ENCODE measurements at regions not wholly inside any gene's neighbourhood (a gene's known extent, or its start where the extent isn't known, plus 50 kb on each side); places are given as distances from the start of the nearest gene placed in this dataset.

DNA sequence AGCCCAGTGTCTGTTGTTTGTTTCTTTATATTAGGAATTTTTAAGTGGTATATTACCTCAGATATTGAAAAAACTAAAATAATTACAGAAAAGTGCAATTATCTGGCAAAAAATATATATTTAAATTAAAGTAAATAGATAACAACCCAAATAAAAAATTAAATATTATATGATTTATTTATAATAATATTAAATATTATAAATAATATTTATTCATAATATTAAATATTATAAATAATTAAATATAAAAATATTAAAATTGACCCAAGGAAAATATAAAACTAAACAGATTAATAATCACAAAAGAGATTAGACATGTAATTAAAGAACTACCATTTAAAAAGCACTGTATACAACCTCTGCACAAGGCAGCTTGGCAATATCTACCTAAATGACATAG is 331.9 kb upstream of the POGK start:
- no peak for ATAC-seq
- TF ChIP-seq TCF4 (CRISPR knock-in tag; IDR thresholded peaks at IDR 0.05; ENCODE audit: borderline replicate concordance) (no peak), ARNTL (CRISPR knock-in tag; IDR thresholded peaks at IDR 0.05; ENCODE audit: borderline replicate concordance, low read depth) (no peak)

- TF ChIP-seq ZNF565 (CRISPR knock-in tag; conservative IDR thresholded peaks at IDR 0.05; ENCODE audit: low read depth) (no peak), GLIS3 (CRISPR knock-in tag; IDR thresholded peaks at IDR 0.05) (no peak), PPARA (CRISPR knock-in tag; IDR thresholded peaks at IDR 0.05; ENCODE audit: borderline replicate concordance) (no peak), ZC3H10 (CRISPR knock-in tag; IDR thresholded peaks at IDR 0.05) (no peak), CSDC2 (CRISPR knock-in tag; IDR thresholded peaks at IDR 0.05) (no peak), CSRNP3 (CRISPR knock-in tag; IDR thresholded peaks at IDR 0.05) (no peak), BACH2 (CRISPR knock-in tag; IDR thresholded peaks at IDR 0.05; ENCODE audit: borderline replicate concordance) (no peak), POU6F1 (CRISPR knock-in tag; IDR thresholded peaks at IDR 0.05; ENCODE audit: borderline replicate concordance, low read depth) (no peak)
- TF ChIP-seq, protein P1, sequence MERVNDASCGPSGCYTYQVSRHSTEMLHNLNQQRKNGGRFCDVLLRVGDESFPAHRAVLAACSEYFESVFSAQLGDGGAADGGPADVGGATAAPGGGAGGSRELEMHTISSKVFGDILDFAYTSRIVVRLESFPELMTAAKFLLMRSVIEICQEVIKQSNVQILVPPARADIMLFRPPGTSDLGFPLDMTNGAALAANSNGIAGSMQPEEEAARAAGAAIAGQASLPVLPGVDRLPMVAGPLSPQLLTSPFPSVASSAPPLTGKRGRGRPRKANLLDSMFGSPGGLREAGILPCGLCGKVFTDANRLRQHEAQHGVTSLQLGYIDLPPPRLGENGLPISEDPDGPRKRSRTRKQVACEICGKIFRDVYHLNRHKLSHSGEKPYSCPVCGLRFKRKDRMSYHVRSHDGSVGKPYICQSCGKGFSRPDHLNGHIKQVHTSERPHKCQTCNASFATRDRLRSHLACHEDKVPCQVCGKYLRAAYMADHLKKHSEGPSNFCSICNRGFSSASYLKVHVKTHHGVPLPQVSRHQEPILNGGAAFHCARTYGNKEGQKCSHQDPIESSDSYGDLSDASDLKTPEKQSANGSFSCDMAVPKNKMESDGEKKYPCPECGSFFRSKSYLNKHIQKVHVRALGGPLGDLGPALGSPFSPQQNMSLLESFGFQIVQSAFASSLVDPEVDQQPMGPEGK (CRISPR knock-in tag; IDR thresholded peaks at IDR 0.05; ENCODE audit: borderline replicate concordance): no peak
- TF ChIP-seq, protein P2, sequence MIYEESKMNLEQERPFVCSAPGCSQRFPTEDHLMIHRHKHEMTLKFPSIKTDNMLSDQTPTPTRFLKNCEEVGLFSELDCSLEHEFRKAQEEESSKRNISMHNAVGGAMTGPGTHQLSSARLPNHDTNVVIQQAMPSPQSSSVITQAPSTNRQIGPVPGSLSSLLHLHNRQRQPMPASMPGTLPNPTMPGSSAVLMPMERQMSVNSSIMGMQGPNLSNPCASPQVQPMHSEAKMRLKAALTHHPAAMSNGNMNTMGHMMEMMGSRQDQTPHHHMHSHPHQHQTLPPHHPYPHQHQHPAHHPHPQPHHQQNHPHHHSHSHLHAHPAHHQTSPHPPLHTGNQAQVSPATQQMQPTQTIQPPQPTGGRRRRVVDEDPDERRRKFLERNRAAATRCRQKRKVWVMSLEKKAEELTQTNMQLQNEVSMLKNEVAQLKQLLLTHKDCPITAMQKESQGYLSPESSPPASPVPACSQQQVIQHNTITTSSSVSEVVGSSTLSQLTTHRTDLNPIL (CRISPR knock-in tag; IDR thresholded peaks at IDR 0.05; ENCODE audit: low read depth): no peak
- ATAC-seq: no peak
These were observed 327.5 kb upstream of the POGK start for GRCh38 chr1:166511761-166512160.

DNA sequence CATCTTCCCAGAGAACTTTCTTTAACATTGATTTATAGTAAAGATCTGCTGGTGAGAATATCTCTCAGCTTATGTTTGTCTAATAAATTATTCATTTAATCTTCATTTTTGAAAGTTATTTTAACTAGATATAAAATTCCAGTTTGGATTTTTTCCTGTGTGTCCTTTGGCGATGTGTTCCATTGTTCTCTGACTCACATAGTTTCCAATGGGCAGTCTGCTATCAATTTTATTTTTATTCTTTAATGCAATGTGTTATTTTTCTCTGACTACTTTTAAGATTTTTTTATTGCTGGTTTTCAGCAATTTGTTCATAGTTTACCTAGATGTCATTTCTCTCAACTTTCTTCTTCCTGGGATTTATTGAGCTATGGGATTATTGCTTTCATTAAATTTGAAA is 325.2 kb upstream of the POGK start:
- TF ChIP-seq ESRRG (CRISPR knock-in tag; IDR thresholded peaks at IDR 0.05): no peak
- TF ChIP-seq OSR1 (CRISPR knock-in tag; IDR thresholded peaks at IDR 0.05): no peak
- no peak for TF ChIP-seq ZFP30 (CRISPR knock-in tag; IDR thresholded peaks at IDR 0.05)
- TF ChIP-seq ZC3H10 (CRISPR knock-in tag; IDR thresholded peaks at IDR 0.05): no peak
- no peak for TF ChIP-seq ZNF8 (CRISPR knock-in tag; IDR thresholded peaks at IDR 0.05)
- TF ChIP-seq BACH2 (CRISPR knock-in tag; IDR thresholded peaks at IDR 0.05; ENCODE audit: borderline replicate concordance): no peak
- TF ChIP-seq ZFP3 (CRISPR knock-in tag; IDR thresholded peaks at IDR 0.05): no peak
- no peak for TF ChIP-seq RARB (CRISPR knock-in tag; IDR thresholded peaks at IDR 0.05)
- TF ChIP-seq, protein P1 (CRISPR knock-in tag; IDR thresholded peaks at IDR 0.05; ENCODE audit: borderline replicate concordance): no peak
- TF ChIP-seq ISL1 (CRISPR knock-in tag; IDR thresholded peaks at IDR 0.05): no peak
- no peak for TF ChIP-seq CSRNP3 (CRISPR knock-in tag; IDR thresholded peaks at IDR 0.05)
- no peak for TF ChIP-seq CSDC2 (CRISPR knock-in tag; IDR thresholded peaks at IDR 0.05)
- TF ChIP-seq, protein P2 (CRISPR knock-in tag; IDR thresholded peaks at IDR 0.05; ENCODE audit: low read depth): no peak
- TF ChIP-seq SNAI2 (CRISPR knock-in tag; IDR thresholded peaks at IDR 0.05): no peak
- TF ChIP-seq TCF4 (CRISPR knock-in tag; IDR thresholded peaks at IDR 0.05; ENCODE audit: borderline replicate concordance): no peak
- no peak for TF ChIP-seq ZNF565 (CRISPR knock-in tag; conservative IDR thresholded peaks at IDR 0.05; ENCODE audit: low read depth)
- no peak for TF ChIP-seq PPARA (CRISPR knock-in tag; IDR thresholded peaks at IDR 0.05; ENCODE audit: borderline replicate concordance)
- ATAC-seq: no peak

Measured in SK-N-SH treated with all-trans-retinoic acid at 6 μM for 48 hours (cell line).